Uterus (tissue), 2 donors: ENCODE measurements at regions not wholly inside any gene's neighbourhood (a gene's known extent, or its start where the extent isn't known, plus 50 kb on each side); places are given as distances from the start of the nearest gene placed in this dataset.

Source experiments
- POLR2A ChIP-seq, 2 donors: fragments of 450-650 bp; IDR thresholded peaks; one replicate each; pipeline ENCODE4 v1.6.1; 2016; ENCODE audit warnings: antibody characterized with exemption in 2 of 2, mild to moderate bottlenecking in 1 of 2, moderate library complexity in 1 of 2
- TF ChIP-seq, protein P1 (sequence below), 4 experiments: fragments of 200-600 bp in 2 of 4; fragments of 450-650 bp in 2 of 4; sonication (generic) in 2 of 4; IDR thresholded peaks; one replicate each; pipeline ENCODE4 v1.5.1; 2016 to 2019; ENCODE audit warnings: antibody characterized with exemption in 4 of 4, mild to moderate bottlenecking in 2 of 4, moderate library complexity in 1 of 4

DNA sequence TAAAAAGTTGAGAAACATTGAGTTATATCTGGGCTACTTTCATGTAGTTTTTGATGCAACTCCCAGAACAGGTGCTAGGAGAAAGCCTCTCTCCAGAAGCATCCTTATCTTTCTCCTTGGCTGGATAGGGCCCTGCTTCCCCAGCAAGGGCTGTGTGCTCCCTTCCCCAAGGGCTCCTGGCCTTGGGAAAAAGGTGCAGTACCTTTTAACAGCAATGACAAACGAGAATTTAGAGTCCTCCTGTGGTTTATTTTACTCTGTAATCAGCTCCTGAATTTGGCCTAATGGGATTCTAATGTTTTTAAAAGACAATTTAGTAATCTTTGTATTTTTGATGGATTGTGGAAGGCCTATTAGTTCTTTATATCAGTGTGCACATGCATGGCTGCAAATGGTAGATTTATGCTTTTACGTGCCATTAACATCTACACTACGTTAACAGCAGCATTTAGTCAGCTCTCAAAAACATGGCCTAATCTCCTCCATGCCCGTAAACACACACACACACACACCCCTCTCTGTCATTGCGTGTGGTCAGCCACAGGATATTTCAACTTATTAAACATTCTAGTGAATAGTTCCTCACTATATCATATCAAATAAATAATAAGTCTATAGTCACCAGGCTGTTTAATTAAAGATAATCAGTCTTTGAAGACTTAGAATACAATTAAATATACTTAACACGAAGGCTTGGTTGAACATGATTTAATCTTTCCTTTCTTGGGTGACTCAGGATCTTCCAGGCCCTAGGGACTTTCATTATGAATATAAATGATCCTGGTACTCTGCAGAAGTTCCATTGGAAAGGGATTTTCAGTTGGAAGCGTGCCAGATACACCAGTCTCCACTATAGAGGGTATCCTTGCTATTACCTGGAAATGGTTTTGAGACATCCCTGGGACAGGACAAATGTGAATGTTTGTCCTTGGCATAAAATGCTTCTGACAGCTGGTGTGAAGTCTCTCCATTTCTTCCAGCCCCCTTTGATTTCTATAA lies 181.4 kb upstream of the PWP1 start:
- TF ChIP-seq, protein P1, sequence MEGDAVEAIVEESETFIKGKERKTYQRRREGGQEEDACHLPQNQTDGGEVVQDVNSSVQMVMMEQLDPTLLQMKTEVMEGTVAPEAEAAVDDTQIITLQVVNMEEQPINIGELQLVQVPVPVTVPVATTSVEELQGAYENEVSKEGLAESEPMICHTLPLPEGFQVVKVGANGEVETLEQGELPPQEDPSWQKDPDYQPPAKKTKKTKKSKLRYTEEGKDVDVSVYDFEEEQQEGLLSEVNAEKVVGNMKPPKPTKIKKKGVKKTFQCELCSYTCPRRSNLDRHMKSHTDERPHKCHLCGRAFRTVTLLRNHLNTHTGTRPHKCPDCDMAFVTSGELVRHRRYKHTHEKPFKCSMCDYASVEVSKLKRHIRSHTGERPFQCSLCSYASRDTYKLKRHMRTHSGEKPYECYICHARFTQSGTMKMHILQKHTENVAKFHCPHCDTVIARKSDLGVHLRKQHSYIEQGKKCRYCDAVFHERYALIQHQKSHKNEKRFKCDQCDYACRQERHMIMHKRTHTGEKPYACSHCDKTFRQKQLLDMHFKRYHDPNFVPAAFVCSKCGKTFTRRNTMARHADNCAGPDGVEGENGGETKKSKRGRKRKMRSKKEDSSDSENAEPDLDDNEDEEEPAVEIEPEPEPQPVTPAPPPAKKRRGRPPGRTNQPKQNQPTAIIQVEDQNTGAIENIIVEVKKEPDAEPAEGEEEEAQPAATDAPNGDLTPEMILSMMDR (IDR thresholded peaks at IDR 0.05) = no peak
- TF ChIP-seq POLR2A (IDR thresholded peaks at IDR 0.05) = no peak
